ENCODE measurements at regions not wholly inside any gene's neighbourhood (a gene's known extent, or its start where the extent isn't known, plus 50 kb on each side); places are given as distances from the start of the nearest gene placed in this dataset.

DNA sequence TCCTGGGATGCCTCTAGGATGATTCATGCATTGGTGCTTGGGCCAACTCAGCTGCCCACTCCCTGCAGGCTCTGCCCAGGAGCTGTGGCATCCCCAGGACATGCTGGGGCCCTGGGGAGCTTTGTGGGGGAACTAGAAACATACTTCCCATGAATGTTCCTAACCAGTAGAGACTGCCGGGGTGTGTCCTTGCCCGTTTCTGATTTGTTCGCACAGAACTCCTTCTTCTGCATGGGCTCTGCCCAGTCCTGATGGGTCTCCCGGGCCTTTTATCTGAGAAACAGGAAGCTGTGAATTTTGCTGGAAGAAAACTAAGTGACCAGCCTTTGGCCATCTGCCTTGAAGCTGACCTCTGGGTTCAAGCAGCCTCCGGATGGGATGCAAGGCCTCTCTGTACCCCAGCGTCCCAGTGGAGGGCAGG is 71.6 kb upstream of the RNU6ATAC start:
- intact Hi-C loops (cut with DNase I), result no loop called here
- Histone ChIP-seq H3K27me3 (no peaks in the 10 kb centered on the region), H3K4me1 (peaks cover 14% of the 10 kb centered on the region), H3K27ac (no peak overlapping the region), H3K36me3 (no peaks in the 10 kb centered on the region), H3K4me3 (no peak overlapping the region), H3K9me3 (no peaks in the 10 kb centered on the region)
- ATAC-seq, result no peak
- no peak for DNase-seq
- no peak for TF ChIP-seq CTCF (IDR thresholded peaks at IDR 0.05)

DNA sequence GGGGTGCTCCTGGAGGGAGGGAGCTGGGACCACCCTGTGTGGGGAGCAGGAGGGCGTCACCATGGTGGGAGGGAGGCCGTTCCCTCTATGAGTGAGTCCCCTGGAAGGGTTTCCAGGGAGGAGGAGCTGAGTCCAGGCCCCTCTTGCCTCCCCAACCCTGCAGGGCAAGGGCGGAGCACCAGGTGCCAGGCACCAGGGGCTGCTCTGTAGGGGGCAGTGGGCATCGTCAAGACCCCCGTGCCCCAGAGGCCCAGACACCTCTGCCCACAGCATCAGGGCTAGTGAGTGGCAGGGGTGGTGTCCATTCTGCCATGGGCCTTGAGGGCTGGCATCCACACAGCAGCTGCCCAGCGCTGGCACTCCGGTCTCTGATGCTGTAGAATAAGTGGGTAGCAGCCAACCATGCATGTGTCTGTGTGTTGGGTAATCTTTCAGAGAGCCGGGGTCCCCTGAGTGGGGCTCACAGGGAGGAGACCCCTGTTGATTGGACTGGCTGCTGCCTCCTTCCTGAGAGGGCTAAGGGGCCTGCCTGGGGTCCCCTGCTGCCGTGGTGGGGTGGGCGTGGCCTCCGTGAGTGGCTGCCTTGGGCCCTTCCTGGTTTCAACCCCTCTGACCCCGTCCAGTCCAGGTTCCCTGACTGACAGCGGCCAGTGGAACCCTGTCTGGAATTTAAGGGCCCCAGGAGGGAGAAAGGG is 72.7 kb upstream of the RNU6ATAC start:
- H3K36me3 ChIP-seq, result no peaks in the 10 kb centered on the region
- peaks cover 5% of the 10 kb centered on the region for H3K4me1 ChIP-seq
- DNase-seq (no peak), ATAC-seq (no peak)
- no peaks in the 10 kb centered on the region for H3K27me3 ChIP-seq
- H3K27ac ChIP-seq, result no peak overlapping the region
- no peak overlapping the region for H3K4me3 ChIP-seq
- no peak for TF ChIP-seq CTCF (IDR thresholded peaks at IDR 0.05)
- H3K9me3 ChIP-seq, result no peaks in the 10 kb centered on the region
- intact Hi-C loops (cut with DNase I), result no loop called here

DNA sequence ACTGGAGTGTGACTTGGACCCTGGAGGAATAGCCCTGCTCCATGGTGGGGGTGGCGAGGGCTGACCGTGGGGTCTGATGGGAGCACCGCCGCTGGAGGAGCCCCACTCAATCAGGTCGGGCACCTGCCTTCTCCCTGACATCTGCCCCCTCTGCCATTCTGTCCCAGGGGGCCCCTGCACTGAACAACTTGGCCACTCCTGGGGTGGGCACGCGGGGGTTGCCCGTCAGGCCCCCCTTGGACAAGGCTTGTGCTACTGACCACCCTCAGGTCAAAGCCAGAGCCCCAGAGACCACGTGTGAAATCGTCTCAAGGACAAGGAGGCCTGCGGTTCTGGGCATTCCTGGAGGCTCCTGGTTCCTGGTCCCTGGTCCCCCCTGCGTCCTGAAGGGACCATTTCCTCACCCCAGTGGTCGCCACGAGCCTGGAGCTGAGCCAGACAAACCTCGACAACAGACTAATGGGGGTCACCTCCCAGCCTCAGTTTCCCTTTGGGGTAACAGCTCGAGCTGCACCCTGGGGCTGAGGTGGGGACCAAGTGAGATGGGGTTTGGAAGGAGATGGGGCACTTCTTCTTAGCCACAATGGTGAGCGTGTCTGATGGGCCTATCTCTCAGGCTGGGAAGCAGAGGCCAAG is 73.4 kb upstream of the RNU6ATAC start:
- no peak for TF ChIP-seq CTCF (IDR thresholded peaks at IDR 0.05)
- no peak for ATAC-seq
- intact Hi-C loops (cut with DNase I), result no loop called here

DNA sequence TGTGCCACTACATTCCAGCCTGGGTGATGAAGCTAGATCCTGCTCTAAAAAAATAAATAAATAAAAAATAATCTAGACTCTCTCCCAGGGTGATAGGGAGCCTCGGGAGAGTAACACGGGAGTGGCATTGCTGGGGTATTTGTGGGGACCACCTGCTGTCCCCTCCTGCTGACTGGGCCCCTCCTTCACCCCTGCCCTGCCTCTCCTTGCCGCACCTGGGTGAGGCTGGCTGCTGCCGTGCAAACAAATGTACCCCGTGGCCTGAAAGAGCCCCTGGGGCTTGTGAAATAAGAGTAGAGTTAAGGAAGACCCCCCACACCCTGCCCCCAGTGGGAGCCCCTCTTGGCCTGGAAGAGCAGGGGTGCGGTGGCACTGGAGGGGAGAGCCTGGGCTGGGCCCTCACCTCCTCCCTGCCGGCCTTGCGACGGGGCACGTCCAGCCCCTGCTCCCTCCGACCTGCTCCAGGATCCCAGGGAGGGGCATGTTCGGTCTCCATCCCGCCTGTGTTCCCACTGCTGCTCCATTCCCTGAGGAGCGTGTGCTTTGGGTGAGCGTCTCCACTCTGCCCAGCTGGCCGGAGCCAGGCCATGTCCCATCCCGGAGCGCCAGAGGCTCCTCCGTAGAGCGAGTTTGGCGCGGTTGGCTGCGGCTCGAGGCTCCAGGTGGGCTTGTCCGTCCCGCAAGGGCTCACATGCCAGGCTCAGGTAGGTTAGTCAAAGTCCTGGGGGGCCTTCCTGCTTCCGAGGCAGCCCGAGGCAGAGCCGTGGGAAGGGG is 75.0 kb upstream of the RNU6ATAC start:
- H3K4me3 ChIP-seq, result no peak overlapping the region
- H3K36me3 ChIP-seq, result no peaks in the 10 kb centered on the region
- no peak for DNase-seq
- no peak overlapping the region for H3K27ac ChIP-seq
- intact Hi-C loops (cut with DNase I), result no loop called here
- TF ChIP-seq CTCF (IDR thresholded peaks at IDR 0.05), result no peak
- peaks cover 8% of the 10 kb centered on the region for H3K4me1 ChIP-seq
- H3K27me3 ChIP-seq, result no peaks in the 10 kb centered on the region
- no peak for ATAC-seq
- H3K9me3 ChIP-seq, result no peaks in the 10 kb centered on the region

More for the DNA sequence above, 73.4 kb upstream of the RNU6ATAC start:
- no peak for DNase-seq
- H3K4me1 ChIP-seq, result peaks cover 5% of the 10 kb centered on the region
- no peaks in the 10 kb centered on the region for H3K9me3 ChIP-seq
- no peaks in the 10 kb centered on the region for H3K27me3 ChIP-seq
- no peak overlapping the region for H3K27ac ChIP-seq
- no peaks in the 10 kb centered on the region for H3K36me3 ChIP-seq
- no peak overlapping the region for H3K4me3 ChIP-seq

DNA sequence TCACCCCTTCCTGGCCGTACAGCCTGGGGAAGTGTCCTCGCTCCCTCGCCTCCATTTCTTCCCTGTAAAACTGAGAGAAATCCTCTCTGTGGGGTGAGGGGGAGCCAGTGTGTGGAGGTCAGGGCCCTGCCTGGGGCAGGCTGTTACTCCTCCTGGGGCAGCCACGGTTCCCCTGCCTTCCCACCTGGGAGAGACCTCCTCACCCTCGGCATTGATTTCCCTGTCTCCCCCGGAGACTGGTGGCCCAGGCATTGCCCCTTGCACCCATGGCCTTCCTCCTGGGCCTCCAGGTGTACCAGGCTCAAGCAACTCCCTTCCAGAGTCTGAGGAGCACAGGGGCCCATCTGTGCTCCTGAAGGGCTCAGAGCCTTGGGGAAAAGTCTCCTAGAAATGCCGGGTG is 75.6 kb upstream of the RNU6ATAC start:
- intact Hi-C loops (cut with DNase I), result no loop called here
- H3K36me3 ChIP-seq, result no peaks in the 10 kb centered on the region
- ATAC-seq, result no peak

More for the DNA sequence above, 75.6 kb upstream of the RNU6ATAC start:
- no peak for DNase-seq
- TF ChIP-seq CTCF (IDR thresholded peaks at IDR 0.05), result no peak
- Histone ChIP-seq H3K4me3 (no peak overlapping the region), H3K4me1 (peaks cover 9% of the 10 kb centered on the region), H3K27me3 (no peaks in the 10 kb centered on the region), H3K9me3 (no peaks in the 10 kb centered on the region), H3K27ac (no peak overlapping the region)
